GM19238 (cell line): ENCODE measurements at regions not wholly inside any gene's neighbourhood (a gene's known extent, or its start where the extent isn't known, plus 50 kb on each side); places are given as distances from the start of the nearest gene placed in this dataset.
"Not testable (repeated sequence)": the region's sequence is repeated elsewhere in the genome, so short reads cannot be mapped to it uniquely, and the experiment has no call there.

ENCODE experiments used
- DNase-seq: peaks from one replicate; pipeline ENCODE4 v3.0.0; 2011; ENCODE audit warnings: low spot score; ENCODE audit not compliant: insufficient read length

DNA sequence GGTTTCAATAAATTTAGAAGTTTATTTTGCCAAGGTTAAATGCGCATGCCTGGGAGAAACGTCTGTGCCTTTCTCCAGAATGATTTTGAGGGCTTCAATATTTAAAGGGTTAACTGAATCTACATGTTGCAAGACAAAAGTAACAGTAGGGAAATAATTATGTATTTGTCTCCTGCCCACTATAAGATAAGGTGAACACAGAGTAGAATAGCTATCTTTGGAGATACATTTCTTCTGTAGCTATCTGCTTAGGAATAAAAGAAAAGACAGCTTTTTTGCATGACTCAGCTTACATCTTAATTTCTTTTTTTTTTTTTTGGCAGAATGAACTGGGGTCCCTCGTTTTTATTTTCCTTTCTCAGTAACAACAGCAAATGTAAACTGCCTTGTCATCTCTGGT lies 1351.6 kb downstream of the AMY1C start:
- DNase-seq = no peak

DNA sequence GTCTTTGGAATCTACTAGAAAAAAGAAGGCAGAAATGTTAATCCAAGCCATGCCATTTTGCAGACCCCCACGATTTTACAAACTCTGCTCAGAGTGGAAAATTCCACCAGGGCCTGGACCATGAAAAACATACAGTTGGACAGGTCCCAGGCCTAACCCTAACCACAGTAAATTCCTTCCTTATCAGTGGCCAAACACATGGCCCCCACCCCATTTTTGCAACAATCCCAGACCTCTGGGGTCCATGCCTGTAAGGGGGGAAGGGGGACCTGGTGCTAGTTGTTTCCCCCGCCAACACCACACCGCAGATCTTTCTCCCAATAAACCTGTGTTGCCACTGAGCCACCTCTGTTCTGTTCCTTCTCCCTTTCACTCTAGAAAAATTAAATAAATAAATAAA lies 1352.7 kb downstream of the AMY1C start:
- no peak for DNase-seq

DNA sequence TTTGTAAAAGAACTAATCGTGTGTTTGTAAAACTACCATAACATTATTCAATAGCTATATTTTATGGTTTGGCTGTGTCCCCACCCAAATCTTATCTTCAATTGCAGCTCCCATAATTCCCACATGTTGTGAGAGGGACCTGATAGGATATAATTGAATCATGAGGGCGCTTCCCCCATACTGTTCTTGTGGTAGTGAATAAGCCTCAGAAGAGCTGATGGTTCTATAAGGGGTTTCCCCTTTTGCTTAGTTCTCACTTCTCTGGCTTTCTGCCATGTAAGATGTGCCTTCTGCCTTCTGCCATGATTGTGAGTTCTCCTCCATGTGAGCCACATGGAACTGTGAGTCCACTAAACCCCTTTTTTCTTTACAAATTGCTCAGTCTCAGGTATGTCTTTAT lies 1372.3 kb downstream of the AMY1C start:
- no peak for DNase-seq

DNA sequence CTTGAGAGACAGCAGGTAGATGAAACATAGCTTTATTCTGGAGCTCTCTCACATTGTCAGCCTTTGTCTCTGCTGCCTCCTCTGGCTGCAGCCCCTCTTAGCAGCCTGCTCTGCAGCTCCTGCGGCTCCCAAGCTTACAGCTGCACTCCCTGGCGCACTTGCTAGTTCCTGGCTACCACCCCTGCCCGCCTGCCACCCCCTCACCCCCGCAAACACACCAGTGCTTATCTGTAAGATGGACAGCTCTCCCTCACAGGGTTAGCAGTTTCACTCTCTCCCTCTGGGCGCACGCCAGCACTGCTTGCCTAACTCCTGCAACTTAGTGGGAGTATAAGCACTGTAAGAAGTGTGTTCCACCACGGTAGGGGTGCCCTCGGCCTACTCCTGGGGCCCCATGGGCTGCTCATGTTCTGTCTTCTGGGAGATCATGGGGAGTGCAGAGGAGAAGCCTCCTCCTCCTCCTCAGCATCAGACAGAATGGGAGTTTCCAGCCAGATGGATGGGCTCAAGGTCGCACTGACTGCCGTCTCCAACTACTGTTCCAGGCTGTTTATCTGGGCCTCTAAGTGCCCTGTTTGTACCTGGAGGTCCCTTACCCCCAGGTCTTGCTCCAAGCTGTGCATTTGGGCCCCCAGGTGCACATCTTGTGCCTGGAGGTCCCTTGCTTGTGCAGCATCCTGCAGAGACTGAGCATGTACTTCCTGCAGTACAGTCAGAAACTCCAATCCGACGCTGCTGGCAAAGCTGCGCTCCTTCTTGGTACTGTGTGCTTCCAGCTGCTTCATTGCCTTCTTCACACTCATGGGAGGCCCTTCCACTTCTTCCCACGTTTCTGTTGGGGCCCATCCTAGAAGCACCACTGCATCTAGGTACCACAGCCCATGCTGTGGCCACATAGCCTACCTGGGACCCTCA lies 1388.1 kb downstream of the AMY1C start:
- DNase-seq = no peak

DNA sequence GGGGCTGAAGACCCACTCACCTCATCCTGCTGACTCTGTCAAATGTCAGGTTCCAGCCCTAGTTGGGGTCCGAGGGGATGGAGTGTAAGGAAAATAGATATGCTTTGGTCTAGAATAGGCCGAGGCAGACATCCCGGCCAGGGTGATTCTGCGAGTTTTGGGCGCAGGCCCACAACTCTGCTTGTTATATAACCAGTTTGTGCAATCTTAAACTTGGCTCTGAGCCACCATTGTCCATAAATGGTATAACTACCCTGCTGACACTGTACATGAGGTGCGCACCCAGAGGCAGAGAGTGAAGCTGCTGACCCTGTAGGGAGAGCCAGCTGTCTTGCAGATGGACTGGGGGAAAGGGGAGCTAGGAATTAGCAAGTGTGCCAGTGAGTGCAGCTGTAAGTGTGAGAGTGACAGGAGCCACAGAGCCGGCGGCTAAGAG lies 1388.8 kb downstream of the AMY1C start:
- no peak for DNase-seq

DNA sequence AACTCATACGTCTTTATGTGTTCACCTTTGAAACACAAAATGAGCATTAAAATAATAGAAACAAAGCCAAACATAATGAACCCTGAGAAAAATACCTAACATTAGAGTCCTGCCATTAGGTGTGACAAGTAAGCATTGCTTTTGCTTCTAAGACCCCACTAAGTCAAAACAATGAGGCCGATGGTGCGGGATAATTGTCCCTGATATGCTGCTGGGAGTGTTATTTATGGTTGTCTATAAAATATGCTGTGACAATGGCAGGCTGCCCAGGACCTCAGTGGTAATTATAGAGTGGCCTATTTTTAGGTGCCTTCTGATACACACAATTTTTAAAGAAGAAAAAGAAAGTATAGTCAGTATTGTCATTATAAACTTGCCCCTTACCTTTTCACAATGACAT lies 1423.1 kb downstream of the AMY1C start:
- no peak for DNase-seq

DNA sequence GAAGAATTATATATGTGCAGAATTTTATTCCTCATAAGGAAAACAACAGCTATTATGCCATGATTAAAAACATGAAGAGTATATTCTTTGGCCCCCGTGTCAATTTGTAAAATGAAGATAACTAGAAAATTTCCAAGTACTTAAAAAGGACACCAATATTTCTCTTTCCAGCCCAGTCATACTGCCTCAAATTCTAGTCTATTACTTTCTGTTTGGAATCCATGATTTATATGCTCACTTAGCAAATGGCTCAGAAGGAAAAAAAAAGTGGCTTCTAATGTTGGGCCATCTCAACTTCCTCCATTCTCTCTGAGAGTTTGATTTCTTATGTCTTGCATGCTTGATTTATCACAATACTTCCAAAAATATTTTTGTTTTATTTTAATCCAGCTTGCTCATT lies 1431.1 kb downstream of the AMY1C start:
- DNase-seq = no peak

DNA sequence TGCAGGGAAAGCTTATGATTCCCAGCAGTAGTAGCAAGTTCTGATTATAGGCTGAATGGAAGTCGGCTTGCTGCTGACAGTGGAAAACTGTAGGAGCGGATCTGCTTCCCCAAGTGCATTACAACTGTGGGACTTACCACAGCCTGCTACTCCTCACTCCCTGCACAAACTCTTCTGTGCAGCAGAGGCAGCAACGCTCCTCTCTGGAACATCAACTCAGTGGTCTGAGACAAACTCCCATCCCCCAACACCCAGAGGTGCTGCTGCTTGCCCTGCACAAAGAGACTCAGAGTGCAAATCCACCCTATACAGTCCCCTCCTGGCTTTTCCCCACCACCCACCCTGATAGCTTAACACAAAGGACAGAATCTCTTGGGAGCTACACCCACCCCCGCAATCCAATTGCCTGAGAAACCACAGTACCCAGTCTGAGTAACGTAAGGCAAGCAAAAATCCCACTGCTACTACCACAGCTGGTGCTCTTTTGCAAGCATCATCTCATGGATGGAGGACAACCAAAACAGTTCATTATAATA lies 1455.2 kb downstream of the AMY1C start:
- DNase-seq = no peak

DNA sequence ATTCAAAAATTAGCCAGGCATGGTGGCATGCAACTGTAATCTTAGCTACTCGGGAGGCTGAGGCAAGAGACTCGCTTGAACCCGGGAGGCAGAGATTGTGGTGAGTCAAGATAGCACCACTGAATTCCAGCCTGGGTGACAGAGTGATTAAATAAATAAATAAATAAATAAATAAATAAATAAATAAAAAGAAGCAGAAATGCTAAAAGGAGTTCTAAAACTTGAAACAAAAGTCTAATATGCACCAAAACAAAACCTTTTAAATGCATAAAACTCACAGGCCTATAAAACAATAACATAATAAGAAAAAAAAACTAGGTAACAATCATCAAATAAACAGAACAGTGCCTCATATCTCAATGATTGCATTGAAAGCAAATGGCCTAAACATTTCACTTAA lies 1458.9 kb downstream of the AMY1C start:
- DNase-seq = no peak

DNA sequence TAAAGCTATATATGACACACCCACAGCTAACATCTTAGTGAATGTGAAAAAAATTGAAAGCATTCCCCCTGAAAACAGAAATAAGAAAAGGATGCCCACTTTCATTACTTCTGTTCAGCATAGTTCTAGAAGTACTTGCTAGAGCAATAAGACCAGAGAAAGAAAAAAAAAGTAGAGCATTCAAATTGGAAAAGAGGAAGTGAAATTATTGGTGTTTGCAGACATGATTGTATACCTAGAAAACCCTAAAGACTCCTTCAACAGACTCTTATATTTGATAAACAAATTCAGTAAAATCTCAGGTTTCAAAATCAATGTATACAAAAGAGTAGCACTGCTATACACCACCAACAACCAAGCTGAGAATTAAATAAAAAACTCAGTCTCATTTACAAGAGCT lies 1461.0 kb downstream of the AMY1C start:
- no peak for DNase-seq

DNA sequence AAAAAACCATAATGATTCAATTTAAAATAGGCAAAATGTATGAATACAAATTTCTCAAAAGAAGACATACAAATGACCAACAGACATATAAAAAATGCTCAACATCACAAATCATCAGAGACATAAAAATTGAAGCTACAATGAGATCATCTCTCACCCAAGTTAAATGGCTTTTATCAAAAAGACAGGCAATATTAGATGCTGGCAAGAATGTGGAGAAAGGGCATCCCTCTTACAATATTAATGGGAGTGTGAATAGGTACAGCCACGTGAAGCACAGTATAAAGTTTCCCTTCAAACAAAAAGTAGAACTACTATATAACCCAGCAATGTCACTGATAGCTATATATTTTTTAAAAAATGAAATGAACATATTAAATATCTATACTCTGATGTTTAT lies 1481.7 kb downstream of the AMY1C start:
- DNase-seq = no peak

DNA sequence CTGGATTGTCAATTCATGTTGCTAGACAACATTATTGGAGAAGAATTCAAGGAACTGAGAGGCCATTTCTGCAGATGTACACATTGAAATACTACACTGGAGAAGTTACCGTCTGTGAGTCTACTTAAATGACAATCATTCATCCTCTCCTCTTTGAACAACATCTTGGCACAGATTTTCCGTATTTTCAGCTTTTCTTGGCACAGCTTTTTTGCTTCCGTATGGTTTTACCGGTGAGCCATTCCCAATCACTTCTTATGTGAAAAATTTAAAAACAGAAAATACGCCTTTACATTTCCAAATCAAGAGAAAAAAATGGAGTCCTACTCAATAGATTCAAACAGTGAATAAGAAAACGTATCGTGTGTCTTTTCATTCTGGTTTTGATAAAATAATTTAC lies 1493.7 kb downstream of the AMY1C start:
- no peak for DNase-seq

DNA sequence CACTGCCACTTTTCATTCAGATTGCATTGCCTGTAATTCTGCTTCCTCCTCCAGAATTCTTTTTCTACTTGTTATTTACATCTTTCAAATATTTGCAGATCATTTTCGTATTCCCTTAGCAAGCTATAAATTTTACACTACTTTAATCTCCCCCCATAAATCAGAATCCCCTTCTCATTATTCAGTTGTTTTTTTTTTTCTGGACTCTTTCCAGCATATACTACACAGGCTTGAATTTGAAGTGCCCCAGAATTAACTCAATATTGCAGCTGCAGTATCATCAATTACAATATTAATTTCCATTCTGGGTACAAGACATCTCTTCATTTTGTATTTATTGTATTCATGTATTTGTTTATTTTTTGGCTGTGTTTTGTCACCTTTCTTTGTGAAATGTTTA lies 1494.3 kb downstream of the AMY1C start:
- DNase-seq = no peak

DNA sequence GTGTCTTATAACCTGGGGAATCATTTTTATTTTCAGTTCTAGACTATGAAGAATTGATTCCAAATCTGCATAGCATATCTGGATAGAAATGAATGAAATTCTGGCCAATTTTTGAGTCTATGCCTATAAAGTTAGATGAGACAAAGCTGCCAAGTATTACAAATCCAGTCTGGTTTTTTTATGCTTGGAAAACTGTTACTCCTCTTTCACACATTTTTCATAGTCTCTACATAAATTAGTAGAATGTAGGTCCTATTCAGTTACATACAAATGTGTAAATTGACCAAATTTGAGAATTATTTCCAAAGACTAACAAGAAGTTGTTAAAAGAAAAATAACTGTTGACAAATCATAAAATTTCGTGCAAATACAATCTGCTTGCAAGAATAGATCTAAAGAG lies 1505.2 kb downstream of the AMY1C start:
- DNase-seq = no peak

DNA sequence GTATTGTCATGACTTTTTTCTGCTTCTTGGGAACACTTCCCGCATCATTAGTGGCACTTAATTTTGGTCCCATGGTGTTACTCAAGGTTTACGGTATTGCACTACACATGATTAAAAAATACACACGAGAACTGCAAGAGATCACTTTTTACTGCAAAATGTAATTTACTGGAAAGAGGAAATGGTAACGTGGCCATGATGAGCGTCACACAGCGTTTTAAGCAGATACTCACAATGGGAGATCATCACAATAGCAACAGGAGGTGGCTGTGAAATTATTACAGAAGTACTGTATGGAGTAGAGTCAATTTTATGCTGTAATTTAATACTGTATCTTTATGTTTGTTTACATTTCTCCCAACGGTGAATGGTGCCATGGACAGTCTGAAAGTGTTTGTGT lies 1510.3 kb downstream of the AMY1C start:
- no peak for DNase-seq

DNA sequence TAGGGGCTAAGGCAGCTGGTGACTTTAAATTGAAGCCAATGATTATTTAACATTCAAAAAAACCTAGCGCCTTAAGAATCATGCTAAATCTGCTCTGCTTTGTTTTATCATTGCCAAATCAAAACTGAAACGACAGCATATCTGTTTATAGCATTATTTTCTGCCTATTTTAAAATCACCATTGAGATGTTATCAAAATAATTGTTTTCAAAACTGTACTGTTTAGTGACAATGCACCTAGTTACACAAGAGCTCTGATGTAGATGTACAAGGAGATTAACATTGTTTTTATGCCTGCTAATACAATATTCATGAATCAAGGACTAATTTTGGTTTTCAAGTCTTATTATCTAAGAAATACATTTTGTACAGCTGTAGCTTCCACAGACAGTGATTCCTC lies 1521.3 kb downstream of the AMY1C start:
- DNase-seq = no peak

DNA sequence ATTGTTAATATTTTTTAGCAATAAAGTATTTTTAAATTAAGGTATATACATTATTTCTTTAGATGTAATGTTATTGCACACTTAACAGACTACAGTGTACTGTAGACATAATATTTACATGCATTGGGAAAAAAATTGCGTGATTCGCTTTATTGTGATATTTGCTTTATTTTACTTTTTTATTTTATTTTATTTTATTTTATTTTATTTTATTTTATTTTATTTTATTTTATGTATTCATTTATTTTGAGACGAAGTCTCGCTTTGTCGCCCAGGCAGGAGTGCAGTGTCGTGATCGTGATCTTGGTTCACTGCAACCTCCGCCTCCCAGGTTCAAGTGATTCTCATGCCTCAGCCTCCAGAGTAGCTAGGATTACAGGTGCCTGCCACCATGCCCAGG lies 1522.7 kb downstream of the AMY1C start:
- not testable (repeated sequence) for DNase-seq

DNA sequence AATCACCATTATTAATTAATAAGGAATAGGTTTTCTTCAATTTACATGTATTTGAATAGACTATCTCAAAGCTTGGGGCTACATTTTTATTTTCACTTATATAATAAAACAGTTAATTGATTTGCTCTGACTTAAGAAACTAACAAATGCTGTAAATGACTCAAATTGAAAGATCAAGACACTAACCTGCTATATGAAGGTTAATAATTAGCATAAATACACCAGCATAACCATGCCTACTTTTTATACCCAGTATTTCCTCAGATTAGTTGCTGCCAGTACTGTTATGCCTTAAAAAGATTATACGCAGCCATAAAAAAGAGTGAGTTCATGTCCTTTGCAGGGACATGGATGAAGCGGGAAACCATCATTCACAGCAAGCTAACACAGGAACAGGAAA lies 1545.1 kb downstream of the AMY1C start:
- DNase-seq = no peak

DNA sequence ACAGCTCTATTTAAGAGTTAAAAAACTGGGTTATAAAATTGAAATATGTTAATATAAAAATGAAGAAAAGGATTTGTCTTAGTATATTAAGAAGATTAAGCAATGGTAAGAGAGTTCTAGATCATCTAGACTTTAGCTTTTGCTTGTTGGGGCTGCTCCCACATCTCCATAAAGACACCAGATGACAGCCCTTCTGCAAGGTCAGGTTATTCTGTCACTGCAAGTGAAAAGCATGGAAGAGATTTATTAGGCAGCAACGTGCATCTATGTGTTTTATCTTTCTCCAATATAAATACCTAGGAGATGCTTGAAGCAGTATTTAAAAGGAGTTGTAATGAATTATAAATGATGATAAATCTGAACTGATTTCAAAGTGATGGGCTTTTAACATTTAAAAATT lies 1560.4 kb downstream of the AMY1C start:
- DNase-seq = no peak

DNA sequence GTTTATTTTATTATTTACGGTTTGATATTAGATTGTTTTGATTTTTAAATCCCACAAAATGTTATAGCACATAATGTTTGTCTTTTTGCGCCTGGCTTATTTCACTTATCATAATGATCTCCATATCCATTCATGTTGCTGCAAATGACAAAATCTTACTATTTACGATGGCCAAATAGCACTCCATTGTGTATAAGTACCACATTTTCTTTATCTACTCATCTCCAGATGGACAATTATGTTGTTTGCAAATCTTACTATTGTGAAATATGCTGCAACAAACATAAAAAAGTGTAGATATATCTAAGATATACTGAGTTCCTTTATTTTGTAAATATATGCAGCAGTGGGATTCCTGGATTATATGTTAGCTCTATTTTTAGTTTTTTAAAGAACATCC lies 1568.3 kb downstream of the AMY1C start:
- no peak for DNase-seq

DNA sequence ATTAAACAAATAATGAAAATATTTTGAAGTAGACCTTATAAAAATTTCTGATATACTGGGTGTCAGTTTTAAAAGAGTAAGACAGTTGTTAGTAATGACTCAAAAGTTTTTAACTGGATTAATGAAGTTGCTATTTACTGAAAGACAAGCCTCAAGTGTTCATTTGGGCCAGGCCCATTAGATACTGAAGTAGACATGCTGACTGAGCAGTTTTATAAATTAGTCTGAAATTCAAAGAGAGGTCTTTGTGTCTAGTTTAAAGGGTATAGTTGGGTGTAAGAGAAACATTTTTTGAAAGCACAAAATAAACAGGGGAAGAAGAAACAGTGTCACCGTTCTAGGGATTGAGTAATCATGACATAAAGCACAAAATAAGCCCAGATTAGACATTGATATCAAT lies 1577.2 kb downstream of the AMY1C start:
- DNase-seq = no peak

DNA sequence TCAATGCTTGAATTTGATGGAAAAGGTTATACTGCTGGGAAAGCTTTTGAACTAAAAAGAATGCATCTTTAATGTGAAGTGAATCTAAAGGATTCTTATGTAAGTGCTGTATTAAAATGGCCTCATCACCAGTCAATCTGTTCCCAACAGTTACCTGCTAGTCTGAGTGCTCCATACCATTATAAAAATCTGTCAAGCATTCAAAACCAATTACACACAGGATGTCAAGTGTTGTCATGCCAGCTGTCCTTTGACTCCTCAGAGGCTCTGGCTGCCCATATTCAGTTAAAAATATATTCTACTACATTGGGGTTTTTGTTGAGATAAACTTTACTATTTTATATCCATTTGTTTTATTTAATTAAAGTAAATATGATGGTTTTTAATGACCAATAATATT lies 1587.7 kb downstream of the AMY1C start:
- DNase-seq = no peak

DNA sequence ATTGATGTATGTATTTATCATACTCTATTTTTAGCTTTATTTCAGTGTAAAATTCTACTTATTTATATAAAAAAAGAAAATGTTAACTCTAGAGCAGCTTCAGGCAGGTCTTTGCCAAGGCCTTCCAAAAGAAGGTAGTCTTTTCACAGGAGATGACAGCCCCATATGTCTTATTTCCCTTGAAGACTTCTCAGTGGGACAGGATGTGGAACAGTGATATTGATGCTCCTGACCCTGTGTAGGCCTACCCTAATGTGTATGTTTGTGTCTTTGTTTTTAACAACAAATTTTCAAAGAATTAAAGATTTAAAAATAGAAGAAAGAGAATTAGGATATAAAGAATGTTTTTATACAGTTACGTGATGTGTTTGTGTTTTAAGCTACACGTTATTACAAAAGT lies 1593.6 kb downstream of the AMY1C start:
- no peak for DNase-seq
